ENCODE measurements at regions not wholly inside any gene's neighbourhood (a gene's known extent, or its start where the extent isn't known, plus 50 kb on each side); places are given as distances from the start of the nearest gene placed in this dataset.

GRCh38 chr9:95620722-95621121, 104.0 kb upstream of the PTCH1 start:
- Histone ChIP-seq H3K27me3 (no peaks in the 10 kb centered on the region), H3K4me1 (no peaks in the 10 kb centered on the region), H3K4me3 (no peak overlapping the region), H3K9me3 (no peaks in the 10 kb centered on the region), H3K27ac (no peak overlapping the region), H3K36me3 (no peaks in the 10 kb centered on the region)
- in situ Hi-C loops (cut with MboI; ENCODE audit: low sequenced_read_pairs in 4 of 4) = loop anchor here in 1 of 4 donors (10.0 kb wide), 1 partner anchor 64 kb away; no protein-coding TSS in a partner anchor
- intact Hi-C loops (cut with DNase I; ENCODE audit: low total_unique reads) = no loop called here
- TF ChIP-seq CTCF (IDR thresholded peaks at IDR 0.05 in 4 of 5, conservative IDR thresholded peaks at IDR 0.05 in 1 of 5) = no peak
- no peak for TF ChIP-seq POLR2A (IDR thresholded peaks at IDR 0.05)
- no peak for DNase-seq
- ATAC-seq = no peak

GRCh38 chr9:95620314-95620713, 103.5 kb upstream of the PTCH1 start:
- in situ Hi-C loops (cut with MboI; ENCODE audit: low sequenced_read_pairs in 4 of 4) = loop anchor here in 1 of 4 donors (10.0 kb wide), 1 partner anchor 64 kb away; no protein-coding TSS in a partner anchor
- TF ChIP-seq CTCF (IDR thresholded peaks at IDR 0.05 in 4 of 5, conservative IDR thresholded peaks at IDR 0.05 in 1 of 5) (no peak), POLR2A (IDR thresholded peaks at IDR 0.05) (no peak)
- ATAC-seq (no peak), DNase-seq (no peak)
- Histone ChIP-seq H3K4me1 (no peaks in the 10 kb centered on the region), H3K4me3 (no peak overlapping the region), H3K36me3 (no peaks in the 10 kb centered on the region), H3K27ac (no peak overlapping the region), H3K27me3 (no peaks in the 10 kb centered on the region), H3K9me3 (no peaks in the 10 kb centered on the region)
- intact Hi-C loops (cut with DNase I; ENCODE audit: low total_unique reads) = no loop called here

DNA sequence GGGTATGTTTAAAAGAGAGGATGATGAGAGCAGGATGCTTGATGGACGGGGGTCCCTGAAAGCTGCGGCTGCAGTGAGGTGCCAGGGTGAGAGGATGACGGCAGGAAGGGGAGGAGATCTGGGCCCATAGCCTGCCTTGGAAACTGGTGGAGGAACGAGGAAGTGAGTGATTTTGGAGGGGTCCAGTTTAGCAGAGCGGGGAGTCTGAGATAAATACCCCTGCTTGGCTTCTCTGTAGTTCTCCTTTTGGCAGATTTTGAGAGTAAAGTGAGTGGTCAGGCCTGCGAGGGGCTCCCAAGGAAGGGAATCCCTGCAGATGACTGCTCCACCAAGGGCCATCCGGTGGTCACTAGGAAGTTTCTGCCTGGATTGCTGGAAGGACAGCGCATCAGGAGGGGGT, 98.5 kb upstream of the PTCH1 start:
- Histone ChIP-seq H3K36me3 (no peaks in the 10 kb centered on the region), H3K4me1 (no peaks in the 10 kb centered on the region), H3K27me3 (no peaks in the 10 kb centered on the region), H3K4me3 (no peak overlapping the region), H3K9me3 (no peaks in the 10 kb centered on the region), H3K27ac (no peak overlapping the region)
- intact Hi-C loops (cut with DNase I; ENCODE audit: low total_unique reads) (no loop called here), in situ Hi-C loops (cut with MboI; ENCODE audit: low sequenced_read_pairs in 4 of 4) (no loop called here)
- ATAC-seq (no peak), DNase-seq (no peak)
- TF ChIP-seq POLR2A (IDR thresholded peaks at IDR 0.05) (no peak), CTCF (IDR thresholded peaks at IDR 0.05 in 4 of 5, conservative IDR thresholded peaks at IDR 0.05 in 1 of 5) (no peak)

- H3K9me3 ChIP-seq = no peaks in the 10 kb centered on the region
- no peaks in the 10 kb centered on the region for H3K36me3 ChIP-seq
- H3K27me3 ChIP-seq = no peaks in the 10 kb centered on the region
- intact Hi-C loops (cut with DNase I; ENCODE audit: low total_unique reads) (no loop called here), in situ Hi-C loops (cut with MboI; ENCODE audit: low sequenced_read_pairs in 4 of 4) (no loop called here)
- no peak overlapping the region for H3K4me3 ChIP-seq
- H3K4me1 ChIP-seq = no peaks in the 10 kb centered on the region
- H3K27ac ChIP-seq = no peak overlapping the region
- DNase-seq (no peak), ATAC-seq (no peak)
- TF ChIP-seq POLR2A (IDR thresholded peaks at IDR 0.05) (no peak), CTCF (IDR thresholded peaks at IDR 0.05 in 4 of 5, conservative IDR thresholded peaks at IDR 0.05 in 1 of 5) (no peak)
These were observed 96.9 kb upstream of the PTCH1 start for GRCh38 chr9:95613670-95614069.

GRCh38 chr9:95611354-95611753, 94.6 kb upstream of the PTCH1 start:
- Histone ChIP-seq H3K4me1 (no peaks in the 10 kb centered on the region), H3K36me3 (no peaks in the 10 kb centered on the region), H3K9me3 (no peaks in the 10 kb centered on the region), H3K27me3 (no peaks in the 10 kb centered on the region), H3K27ac (no peak overlapping the region), H3K4me3 (no peak overlapping the region)
- in situ Hi-C loops (cut with MboI; ENCODE audit: low sequenced_read_pairs in 4 of 4) = no loop called here
- no peak for ATAC-seq
- intact Hi-C loops (cut with DNase I; ENCODE audit: low total_unique reads) = no loop called here
- TF ChIP-seq POLR2A (IDR thresholded peaks at IDR 0.05) (no peak), CTCF (IDR thresholded peaks at IDR 0.05 in 4 of 5, conservative IDR thresholded peaks at IDR 0.05 in 1 of 5) (no peak)
- DNase-seq = no peak

Measured in gastrocnemius medialis (tissue), 4 donors.